H1 (cell line): ENCODE measurements at regions not wholly inside any gene's neighbourhood (a gene's known extent, or its start where the extent isn't known, plus 50 kb on each side); places are given as distances from the start of the nearest gene placed in this dataset.

ENCODE experiments used
- CTCF ChIA-PET: fragments of 300-600 bp; sonication (Branson Sonifier 250); formaldehyde crosslinking; loops from one replicate; lab custom pipeline; 2021; ENCODE audit not compliant: partially characterized antibody; lab: Charles Lee
- POLR2A ChIA-PET: fragments of 300-600 bp; sonication (Branson Sonifier 250); formaldehyde crosslinking; loops from one replicate; lab custom pipeline; 2021; ENCODE audit warnings: inconsistent platforms; ENCODE audit not compliant: partially characterized antibody; lab: Charles Lee
- DNase-seq, 2 experiments: peaks; one replicate each; pipeline versions ENCODE4 v3.0.0 to v3.0.0-alpha.2; 2010 to 2022; ENCODE audit warnings: low spot score in 2 of 2, low read depth in 1 of 2, mixed read lengths in 1 of 2
- FAIRE-seq: peaks from 2 replicates; lab custom pipeline; 2011; peaks lifted over from hg19 to GRCh38; lab: Jason Lieb, UNC
- H2AFZ ChIP-seq: 2 replicates; pipeline ENCODE4 v1.8.1; 2012; ENCODE audit warnings: low read length, inconsistent platforms
- H2AK5ac ChIP-seq: 2 replicates; pipeline ENCODE4 v1.6.1; 2013; ENCODE audit warnings: low read depth, low read length
- H2BK120ac ChIP-seq: replicated peaks from 2 replicates; pipeline ENCODE3; 2013; ENCODE audit warnings: low read depth, low read length, inconsistent platforms
- H2BK12ac ChIP-seq: 2 replicates; pipeline ENCODE4 v1.6.1; 2013; ENCODE audit warnings: low read depth, low read length
- H2BK15ac ChIP-seq: 2 replicates; pipeline ENCODE4 v1.6.1; 2013; ENCODE audit warnings: low read length
- H2BK20ac ChIP-seq: 2 replicates; pipeline ENCODE4 v1.6.1; 2013; ENCODE audit warnings: low read length
- H2BK5ac ChIP-seq: 2 replicates; pipeline ENCODE4 v1.6.1; 2013; ENCODE audit warnings: low read depth, low read length
- H3K14ac ChIP-seq: 2 replicates; pipeline ENCODE4 v1.6.1; 2013; ENCODE audit warnings: inconsistent platforms; ENCODE audit not compliant: insufficient read length
- H3K18ac ChIP-seq: 2 replicates; pipeline ENCODE4 v1.6.1; 2013; ENCODE audit warnings: low read length; ENCODE audit errors: extremely low read depth
- H3K23ac ChIP-seq: 2 replicates; pipeline ENCODE4 v1.6.1; 2013; ENCODE audit warnings: inconsistent platforms; ENCODE audit not compliant: insufficient read length
- H3K23me2 ChIP-seq: 2 replicates; pipeline ENCODE4 v1.6.1; 2013; ENCODE audit warnings: low read depth, low read length
- H3K27ac ChIP-seq: 2 replicates; pipeline ENCODE4 v1.6.1; 2011; ENCODE audit warnings: low read depth, low read length, inconsistent platforms
- H3K27me3 ChIP-seq, 4 experiments: replicated peaks in 1 of 4; 1 replicate in 1 of 4; 2 replicates in 3 of 4; pipeline versions ENCODE4 v1.6.1 to v1.8.1; 2011 to 2013; ENCODE audit warnings: low read length in 3 of 4, mild to moderate bottlenecking in 3 of 4, inconsistent platforms in 2 of 4, mixed read lengths in 2 of 4, moderate library complexity in 1 of 4; ENCODE audit not compliant: control insufficient read depth in 3 of 4, insufficient read depth in 3 of 4; ENCODE audit errors: extremely low read depth in 1 of 4
- H3K36me3 ChIP-seq, 4 experiments: 2 replicates each; pipeline versions ENCODE4 v1.6.1 to v1.8.1; 2011 to 2013; ENCODE audit warnings: mild to moderate bottlenecking in 4 of 4, low read length in 3 of 4, moderate library complexity in 2 of 4, control low read depth in 1 of 4, inconsistent platforms in 1 of 4; ENCODE audit not compliant: insufficient read depth in 4 of 4, control insufficient read depth in 2 of 4
- H3K4ac ChIP-seq: replicated peaks from 2 replicates; pipeline ENCODE3; 2013; ENCODE audit warnings: low read length, low read depth, mixed read lengths, inconsistent platforms; ENCODE audit not compliant: insufficient read length
- H3K4me1 ChIP-seq, 4 experiments: replicated peaks in 1 of 4; 1 replicate in 1 of 4; 2 replicates in 3 of 4; pipeline versions ENCODE4 v1.6.1 to v1.8.1; 2011 to 2013; ENCODE audit warnings: low read length in 3 of 4, inconsistent platforms in 2 of 4, mixed read lengths in 1 of 4; ENCODE audit not compliant: insufficient read depth in 4 of 4, control insufficient read depth in 3 of 4
- H3K4me2 ChIP-seq, 2 experiments: 2 replicates each; pipeline versions ENCODE4 v1.6.1 to v1.8.1; 2011 to 2013; ENCODE audit warnings: low read depth in 2 of 2, low read length in 2 of 2, control low read depth in 1 of 2, inconsistent platforms in 1 of 2, mild to moderate bottlenecking in 1 of 2; ENCODE audit not compliant: insufficient read depth in 1 of 2
- H3K4me3 ChIP-seq, 4 experiments: fragments of 200-600, 300-600 bp in 1 of 4; sonication (generic), shearing (Covaris generic), sonication (Bioruptor Twin) in 1 of 4; 2 replicates each; pipeline versions ENCODE4 v1.5.1 to v1.8.1; 2011 to 2016; ENCODE audit warnings: low read length in 4 of 4, low read depth in 3 of 4, control low read depth in 2 of 4, inconsistent platforms in 2 of 4, mild to moderate bottlenecking in 2 of 4, mixed read lengths in 1 of 4, moderate library complexity in 1 of 4; ENCODE audit not compliant: insufficient read depth in 2 of 4; ENCODE audit errors: extremely low read depth in 1 of 4
- H3K56ac ChIP-seq: replicated peaks from 2 replicates; pipeline ENCODE3; 2013; ENCODE audit warnings: low read depth, mild to moderate bottlenecking, mixed read lengths, low read length, inconsistent platforms; ENCODE audit not compliant: insufficient read length
- H3K79me1 ChIP-seq: 2 replicates; pipeline ENCODE4 v1.6.1; 2013; ENCODE audit warnings: low read depth, low read length, control low read depth
- H3K79me2 ChIP-seq, 2 experiments: 2 replicates each; pipeline versions ENCODE4 v1.6.1 to v1.8.1; 2012 to 2013; ENCODE audit warnings: low read length in 2 of 2, mild to moderate bottlenecking in 2 of 2, inconsistent platforms in 1 of 2; ENCODE audit not compliant: insufficient read depth in 2 of 2, control insufficient read depth in 1 of 2
- H3K9ac ChIP-seq, 4 experiments: replicated peaks in 1 of 4; 1 replicate in 1 of 4; 2 replicates in 3 of 4; pipeline versions ENCODE4 v1.6.1 to v1.8.1; 2011 to 2013; ENCODE audit warnings: low read depth in 3 of 4, low read length in 3 of 4, control low read depth in 2 of 4, mild to moderate bottlenecking in 2 of 4, moderate library complexity in 2 of 4, inconsistent platforms in 1 of 4; ENCODE audit errors: extremely low read depth in 1 of 4
- H3K9me3 ChIP-seq, 2 experiments: 2 replicates each; pipeline versions ENCODE4 v1.6.1 to v1.8.1; 2012 to 2013; ENCODE audit warnings: mild to moderate bottlenecking in 2 of 2, moderate library complexity in 2 of 2, control low read depth in 1 of 2, inconsistent platforms in 1 of 2, low read depth in 1 of 2, low read length in 1 of 2, mixed read lengths in 1 of 2; ENCODE audit not compliant: insufficient read depth in 2 of 2
- H4K20me1 ChIP-seq, 2 experiments: replicated peaks in 1 of 2; 2 replicates each; pipeline versions ENCODE3 to v1.8.1; 2011 to 2013; ENCODE audit warnings: inconsistent platforms in 2 of 2, low read length in 2 of 2, mild to moderate bottlenecking in 1 of 2; ENCODE audit not compliant: insufficient read depth in 2 of 2, control insufficient read depth in 1 of 2
- H4K5ac ChIP-seq: 2 replicates; pipeline ENCODE4 v1.6.1; 2013; ENCODE audit warnings: low read length, low read depth, mixed read lengths, inconsistent platforms; ENCODE audit not compliant: insufficient read length
- H4K8ac ChIP-seq: 2 replicates; pipeline ENCODE4 v1.8.0; 2013; ENCODE audit warnings: mild to moderate bottlenecking, moderate library complexity, low read length, inconsistent platforms; ENCODE audit not compliant: insufficient read depth; ENCODE audit errors: extremely low read depth
- H4K91ac ChIP-seq: replicated peaks from 2 replicates; pipeline ENCODE3; 2013; ENCODE audit warnings: low read length, mixed read lengths, inconsistent platforms; ENCODE audit not compliant: insufficient read length
- CREB1 ChIP-seq: IDR thresholded peaks from 2 replicates; pipeline ENCODE4 v1.6.1; 2012; ENCODE audit warnings: inconsistent platforms
- EZH2 ChIP-seq: fragments of 200-600 bp; sonication (generic); IDR thresholded peaks from 2 replicates; pipeline ENCODE4 v1.7.1; 2012; ENCODE audit warnings: low read depth, mild to moderate bottlenecking, moderate library complexity, low read length, inconsistent platforms; ENCODE audit not compliant: severe bottlenecking
- GTF2F1 ChIP-seq: IDR thresholded peaks from 2 replicates; pipeline ENCODE4 v1.6.1; 2012; ENCODE audit warnings: low read depth, low read length, improper control_type of control experiment, borderline replicate concordance
- HDAC6 ChIP-seq: IDR thresholded peaks from one replicate; pipeline ENCODE4 v1.7.1; 2012; ENCODE audit warnings: low read depth, mild to moderate bottlenecking, inconsistent platforms, low read length, moderate library complexity
- KDM1A ChIP-seq: fragments of 200-600, 300-600 bp; sonication (generic); IDR thresholded peaks from 2 replicates; pipeline ENCODE4 v1.7.1; 2016; ENCODE audit warnings: mild to moderate bottlenecking, low read length, borderline replicate concordance
- SIN3A ChIP-seq, 2 experiments: IDR thresholded peaks in 1 of 2; conservative IDR thresholded peaks in 1 of 2; 2 replicates each; pipeline ENCODE4 v1.6.1; 2011 to 2012; ENCODE audit warnings: low read length in 2 of 2, improper control_type of control experiment in 1 of 2, low read depth in 1 of 2, mild to moderate bottlenecking in 1 of 2
- TEAD4 ChIP-seq: IDR thresholded peaks from 2 replicates; pipeline ENCODE4 v1.6.1; 2012; ENCODE audit warnings: low read depth, low read length, inconsistent platforms, mixed read lengths
- ZNF274 ChIP-seq: IDR thresholded peaks from 2 replicates; pipeline ENCODE4 v1.7.0; 2012; ENCODE audit warnings: low read length, borderline replicate concordance; ENCODE audit errors: extremely low read depth
- WGBS, 2 experiments: shearing (Covaris generic) in 1 of 2; methylation state at CpG; one replicate each; pipeline versions ENCODE4 v1.1.6 to v1.1.7; 2013 to 2015; ENCODE audit warnings: low lambda C conversion rate in 2 of 2, mixed read lengths in 2 of 2, inconsistent platforms in 1 of 2, low coverage in 1 of 2, missing lambda C conversion rate in 1 of 2; ENCODE audit not compliant: insufficient replicate concordance in 2 of 2, insufficient coverage in 1 of 2, insufficient read length in 1 of 2; ENCODE audit errors: extremely low coverage in 1 of 2, missing lambda C conversion rate in 1 of 2; 5-methylcytosine and 5-hydroxymethylcytosine counted together
- TF ChIP-seq, protein P1 (sequence below): IDR thresholded peaks from 2 replicates; pipeline ENCODE4 v1.6.1; 2012; ENCODE audit warnings: inconsistent platforms
- TF ChIP-seq, protein P2 (sequence below), 3 experiments: IDR thresholded peaks; 1 replicate in 2 of 3; 2 replicates in 1 of 3; pipeline versions ENCODE4 v1.5.1 to v1.6.1; 2011; ENCODE audit warnings: low read length in 3 of 3, mild to moderate bottlenecking in 3 of 3, inconsistent platforms in 2 of 3, low read depth in 1 of 3, moderate library complexity in 1 of 3; ENCODE audit not compliant: insufficient read depth in 1 of 3; ENCODE audit errors: control extremely low read depth in 1 of 3

DNA sequence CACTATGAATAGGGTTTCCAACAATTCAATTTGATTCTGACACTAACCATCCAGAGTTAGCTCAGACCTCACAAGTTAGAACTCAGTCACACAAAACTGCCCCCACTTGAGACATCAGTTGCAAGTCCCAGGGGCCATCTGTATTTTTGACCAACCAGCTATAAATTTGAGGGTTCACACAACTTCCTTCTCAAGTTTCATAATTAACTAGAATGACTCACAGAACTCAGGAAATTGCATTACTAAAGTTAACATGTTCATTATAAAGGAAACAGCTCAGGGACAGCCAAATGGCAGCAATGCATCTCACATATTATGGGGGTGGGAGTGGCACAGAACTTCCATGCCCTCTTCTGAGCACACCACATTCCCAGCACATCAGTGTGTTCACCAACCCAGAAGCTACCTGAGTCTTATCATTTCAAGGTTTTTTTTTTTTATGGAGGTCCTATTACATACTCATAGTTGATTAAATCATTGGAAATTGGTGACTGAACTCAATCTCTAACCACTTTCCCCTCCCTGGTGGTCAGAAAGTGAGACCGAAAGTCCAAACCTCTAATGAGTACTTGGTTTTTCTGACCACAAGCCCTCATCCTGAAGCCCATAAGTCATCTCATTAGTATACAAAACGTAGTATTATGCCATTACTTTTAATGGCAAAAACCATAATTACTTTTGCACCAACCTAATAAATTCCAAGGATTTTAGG lies 1721.5 kb upstream of the SEL1L start:
- Histone ChIP-seq H3K27ac (no peak overlapping the region), H3K4ac (no peak overlapping the region)
- TF ChIP-seq CREB1 (no peak), EZH2 (no peak), GTF2F1 (no peak), SIN3A (conservative IDR thresholded peaks at IDR 0.05 in 1 of 2, IDR thresholded peaks at IDR 0.05 in 1 of 2; ENCODE audit: low read depth in 1 of 2, low read length in 2 of 2) (no peak), ZNF274 (no peak), TEAD4 (no peak), HDAC6 (no peak), KDM1A (no peak)
- TF ChIP-seq, protein P1, sequence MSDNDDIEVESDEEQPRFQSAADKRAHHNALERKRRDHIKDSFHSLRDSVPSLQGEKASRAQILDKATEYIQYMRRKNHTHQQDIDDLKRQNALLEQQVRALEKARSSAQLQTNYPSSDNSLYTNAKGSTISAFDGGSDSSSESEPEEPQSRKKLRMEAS = no peak
- TF ChIP-seq, protein P2, sequence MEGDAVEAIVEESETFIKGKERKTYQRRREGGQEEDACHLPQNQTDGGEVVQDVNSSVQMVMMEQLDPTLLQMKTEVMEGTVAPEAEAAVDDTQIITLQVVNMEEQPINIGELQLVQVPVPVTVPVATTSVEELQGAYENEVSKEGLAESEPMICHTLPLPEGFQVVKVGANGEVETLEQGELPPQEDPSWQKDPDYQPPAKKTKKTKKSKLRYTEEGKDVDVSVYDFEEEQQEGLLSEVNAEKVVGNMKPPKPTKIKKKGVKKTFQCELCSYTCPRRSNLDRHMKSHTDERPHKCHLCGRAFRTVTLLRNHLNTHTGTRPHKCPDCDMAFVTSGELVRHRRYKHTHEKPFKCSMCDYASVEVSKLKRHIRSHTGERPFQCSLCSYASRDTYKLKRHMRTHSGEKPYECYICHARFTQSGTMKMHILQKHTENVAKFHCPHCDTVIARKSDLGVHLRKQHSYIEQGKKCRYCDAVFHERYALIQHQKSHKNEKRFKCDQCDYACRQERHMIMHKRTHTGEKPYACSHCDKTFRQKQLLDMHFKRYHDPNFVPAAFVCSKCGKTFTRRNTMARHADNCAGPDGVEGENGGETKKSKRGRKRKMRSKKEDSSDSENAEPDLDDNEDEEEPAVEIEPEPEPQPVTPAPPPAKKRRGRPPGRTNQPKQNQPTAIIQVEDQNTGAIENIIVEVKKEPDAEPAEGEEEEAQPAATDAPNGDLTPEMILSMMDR (IDR thresholded peaks at IDR 0.05; ENCODE audit: control extremely low read depth in 1 of 3, insufficient read depth in 1 of 3, low read depth in 1 of 3, low read length in 3 of 3) = no peak

More for the DNA sequence above, 1721.5 kb upstream of the SEL1L start:
- 95% methylated on average over 2 of the region's 2 CpGs; no CpG with 5 or more reads in 1 of the 2 experiments for WGBS, 2 experiments
- Histone ChIP-seq H3K9me3 (no peaks in the 10 kb centered on the region), H3K4me1 (no peaks in the 10 kb centered on the region), H3K18ac (no peak overlapping the region), H3K4me2 (no peak overlapping the region), H4K5ac (no peak overlapping the region), H4K8ac (no peak overlapping the region), H3K56ac (no peak overlapping the region), H2BK20ac (no peak overlapping the region), H3K79me1 (no peaks in the 10 kb centered on the region), H3K79me2 (no peaks in the 10 kb centered on the region), H3K23me2 (no peaks in the 10 kb centered on the region), H2BK12ac (no peak overlapping the region), H3K9ac (no peak overlapping the region), H2AK5ac (no peak overlapping the region), H2BK5ac (no peak overlapping the region), H3K23ac (no peak overlapping the region), H4K91ac (no peak overlapping the region), H3K4me3 (no peak overlapping the region), H3K36me3 (no peaks in the 10 kb centered on the region), H2AFZ (no peak overlapping the region), H3K27me3 (no peaks in the 10 kb centered on the region), H2BK15ac (no peak overlapping the region), H4K20me1 (no peaks in the 10 kb centered on the region), H3K14ac (no peak overlapping the region), H2BK120ac (no peak overlapping the region)
- ChIA-PET CTCF (interaction anchor here (0.6 kb wide), 1 partner anchor 175 kb away, joined by 3 read pairs; no protein-coding TSS in a partner anchor), POLR2A (no interaction called here)
- DNase-seq (no peak), FAIRE-seq (no peak)
